GM12891 (cell line): ENCODE measurements at regions not wholly inside any gene's neighbourhood (a gene's known extent, or its start where the extent isn't known, plus 50 kb on each side); places are given as distances from the start of the nearest gene placed in this dataset.

Experiments used
- POLR2AphosphoS5 ChIP-seq: IDR thresholded peaks from 2 replicates; pipeline ENCODE4 v1.6.1; 2011; ENCODE audit warnings: low read depth, low read length, control low read depth
- TAF1 ChIP-seq: IDR thresholded peaks from 2 replicates; pipeline ENCODE4 v1.6.1; 2011; ENCODE audit warnings: low read depth, low read length, control low read depth

- TF ChIP-seq POLR2AphosphoS5 (no peak), TAF1 (no peak)
These were observed 454.8 kb upstream of the CDH10 start for GRCh38 chr5:25099538-25099937.
